ENCODE measurements at regions not wholly inside any gene's neighbourhood (a gene's known extent, or its start where the extent isn't known, plus 50 kb on each side); places are given as distances from the start of the nearest gene placed in this dataset.

DNA sequence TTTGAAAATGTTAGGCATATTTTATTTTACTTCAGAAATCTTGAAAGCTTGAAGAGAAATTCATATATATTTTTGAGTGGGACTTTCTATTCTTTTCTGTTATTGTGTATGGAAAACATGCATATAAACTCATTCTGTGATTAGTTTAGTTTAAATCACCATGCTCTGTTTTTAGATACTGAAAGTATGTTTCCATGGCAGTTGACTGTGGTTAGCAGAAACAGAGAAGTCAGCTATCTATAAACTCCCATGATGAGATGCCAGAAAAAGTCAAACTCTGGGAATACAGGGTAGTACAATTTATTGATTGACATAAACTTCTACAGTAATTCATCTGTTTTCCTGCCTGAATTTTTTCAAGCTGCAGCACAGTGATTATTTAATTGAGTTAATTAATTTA lies 905.3 kb upstream of the VRK2 start:
- Histone ChIP-seq H3K79me2 (ENCODE audit: insufficient read depth) (no peaks in the 10 kb centered on the region), H3K4me2 (no peak overlapping the region), H3K27me3 (ENCODE audit: insufficient read depth) (no peaks in the 10 kb centered on the region), H3K4me1 (ENCODE audit: control insufficient read depth in 1 of 2, insufficient read depth in 2 of 2, low read depth in 1 of 2, low read length in 1 of 2) (no peaks in the 10 kb centered on the region; a peak in 1 of 4 replicates), H3K27ac (ENCODE audit: low read depth in 2 of 2, low read length in 1 of 2) (peak overlapping the region in 1 of 2 experiments; percentile 42; a peak in 1 of 4 replicates), H3K9me2 (0 out of 2 replicates have a peak, but pooled peaks cover under 1% of the 10 kb centered on the region), H2AFZ (ENCODE audit: low read depth) (no peak overlapping the region; the same call in 1 of the 2 replicates), H4K20me1 (ENCODE audit: insufficient read depth) (no peaks in the 10 kb centered on the region), H3K36me3 (replicated peaks in 1 of 2; ENCODE audit: control insufficient read depth in 1 of 2, insufficient read depth in 2 of 2, low read length in 1 of 2) (peaks cover 0 to 1% of the 10 kb centered on the region in 2 experiments), H3K9ac (no peak overlapping the region), H3F3A (replicated peaks; ENCODE audit: insufficient read depth) (no peaks in the 10 kb centered on the region), H3K4me3 (ENCODE audit: low read depth in 2 of 2, low read length in 1 of 2) (no peak overlapping the region), H3K9me3 (no peaks in the 10 kb centered on the region)
- no peak for DNase-seq
- POLR2A ChIA-PET, result no interaction called here
- CTCF ChIA-PET, result no interaction called here
- TF ChIP-seq CHD2 (IDR thresholded peaks at IDR 0.05; ENCODE audit: low read length, partially characterized antibody) (no peak), JUND (IDR thresholded peaks at IDR 0.05) (no peak), RAD21 (IDR thresholded peaks at IDR 0.05; ENCODE audit: low read length) (no peak), RFX5 (IDR thresholded peaks at IDR 0.05; ENCODE audit: low read length) (no peak), YY1 (IDR thresholded peaks at IDR 0.05; ENCODE audit: low read depth) (no peak), USF2 (IDR thresholded peaks at IDR 0.05; ENCODE audit: borderline replicate concordance, low read depth, low read length) (no peak)
- TF ChIP-seq, protein P1, sequence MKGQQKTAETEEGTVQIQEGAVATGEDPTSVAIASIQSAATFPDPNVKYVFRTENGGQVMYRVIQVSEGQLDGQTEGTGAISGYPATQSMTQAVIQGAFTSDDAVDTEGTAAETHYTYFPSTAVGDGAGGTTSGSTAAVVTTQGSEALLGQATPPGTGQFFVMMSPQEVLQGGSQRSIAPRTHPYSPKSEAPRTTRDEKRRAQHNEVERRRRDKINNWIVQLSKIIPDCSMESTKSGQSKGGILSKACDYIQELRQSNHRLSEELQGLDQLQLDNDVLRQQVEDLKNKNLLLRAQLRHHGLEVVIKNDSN (IDR thresholded peaks at IDR 0.05; ENCODE audit: borderline replicate concordance, low read depth), result no peak
- TF ChIP-seq, protein P2, sequence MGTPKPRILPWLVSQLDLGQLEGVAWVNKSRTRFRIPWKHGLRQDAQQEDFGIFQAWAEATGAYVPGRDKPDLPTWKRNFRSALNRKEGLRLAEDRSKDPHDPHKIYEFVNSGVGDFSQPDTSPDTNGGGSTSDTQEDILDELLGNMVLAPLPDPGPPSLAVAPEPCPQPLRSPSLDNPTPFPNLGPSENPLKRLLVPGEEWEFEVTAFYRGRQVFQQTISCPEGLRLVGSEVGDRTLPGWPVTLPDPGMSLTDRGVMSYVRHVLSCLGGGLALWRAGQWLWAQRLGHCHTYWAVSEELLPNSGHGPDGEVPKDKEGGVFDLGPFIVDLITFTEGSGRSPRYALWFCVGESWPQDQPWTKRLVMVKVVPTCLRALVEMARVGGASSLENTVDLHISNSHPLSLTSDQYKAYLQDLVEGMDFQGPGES (IDR thresholded peaks at IDR 0.05; ENCODE audit: low read depth, low read length), result no peak

DNA sequence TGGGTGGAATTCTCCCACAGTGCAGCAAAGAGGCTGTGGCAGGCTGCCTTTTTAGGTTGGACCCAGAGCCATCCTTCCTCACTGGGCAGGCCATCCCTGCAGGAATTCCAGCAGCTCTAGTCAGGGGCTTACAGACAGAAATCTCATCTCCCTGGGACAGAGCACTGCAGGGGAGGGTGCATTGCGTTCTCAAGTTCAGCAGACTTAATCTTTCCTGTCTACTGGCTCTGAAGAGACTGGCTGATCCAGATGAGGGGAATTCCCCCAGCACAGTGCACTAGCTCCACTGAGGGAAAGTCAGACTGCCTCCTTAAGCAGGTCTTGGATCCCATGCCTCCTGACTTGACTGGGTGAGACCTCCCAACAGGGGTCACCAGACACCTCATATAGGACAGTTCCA lies 899.7 kb upstream of the VRK2 start:
- ChIA-PET POLR2A (no interaction called here), CTCF (no interaction called here)
- Histone ChIP-seq H3K4me3 (ENCODE audit: low read depth in 2 of 2, low read length in 1 of 2) (no peak overlapping the region), H3K4me1 (ENCODE audit: control insufficient read depth in 1 of 2, insufficient read depth in 2 of 2, low read depth in 1 of 2, low read length in 1 of 2) (no peaks in the 10 kb centered on the region), H4K20me1 (ENCODE audit: insufficient read depth) (no peaks in the 10 kb centered on the region), H3K9me2 (no peaks in the 10 kb centered on the region), H3K4me2 (no peak overlapping the region), H3K27me3 (ENCODE audit: insufficient read depth) (no peaks in the 10 kb centered on the region), H3K79me2 (ENCODE audit: insufficient read depth) (no peaks in the 10 kb centered on the region), H3K9me3 (peaks cover 8% of the 10 kb centered on the region; the same call in 1 of the 2 replicates), H3F3A (replicated peaks; ENCODE audit: insufficient read depth) (no peaks in the 10 kb centered on the region), H3K36me3 (replicated peaks in 1 of 2; ENCODE audit: control insufficient read depth in 1 of 2, insufficient read depth in 2 of 2, low read length in 1 of 2) (no peaks in the 10 kb centered on the region), H3K27ac (ENCODE audit: low read depth in 2 of 2, low read length in 1 of 2) (no peak overlapping the region), H2AFZ (ENCODE audit: low read depth) (no peak overlapping the region), H3K9ac (no peak overlapping the region)
- no peak for DNase-seq
- no peak for TF ChIP-seq SIN3A (IDR thresholded peaks at IDR 0.05; ENCODE audit: borderline replicate concordance, low read depth, low read length)
- no peak for TF ChIP-seq RFX5 (IDR thresholded peaks at IDR 0.05; ENCODE audit: low read length)
- TF ChIP-seq, protein P1 (IDR thresholded peaks at IDR 0.05; ENCODE audit: borderline replicate concordance, low read depth), result no peak
- no peak for TF ChIP-seq FOSL2 (IDR thresholded peaks at IDR 0.05; ENCODE audit: borderline replicate concordance, low read depth)
- TF ChIP-seq, protein P3, sequence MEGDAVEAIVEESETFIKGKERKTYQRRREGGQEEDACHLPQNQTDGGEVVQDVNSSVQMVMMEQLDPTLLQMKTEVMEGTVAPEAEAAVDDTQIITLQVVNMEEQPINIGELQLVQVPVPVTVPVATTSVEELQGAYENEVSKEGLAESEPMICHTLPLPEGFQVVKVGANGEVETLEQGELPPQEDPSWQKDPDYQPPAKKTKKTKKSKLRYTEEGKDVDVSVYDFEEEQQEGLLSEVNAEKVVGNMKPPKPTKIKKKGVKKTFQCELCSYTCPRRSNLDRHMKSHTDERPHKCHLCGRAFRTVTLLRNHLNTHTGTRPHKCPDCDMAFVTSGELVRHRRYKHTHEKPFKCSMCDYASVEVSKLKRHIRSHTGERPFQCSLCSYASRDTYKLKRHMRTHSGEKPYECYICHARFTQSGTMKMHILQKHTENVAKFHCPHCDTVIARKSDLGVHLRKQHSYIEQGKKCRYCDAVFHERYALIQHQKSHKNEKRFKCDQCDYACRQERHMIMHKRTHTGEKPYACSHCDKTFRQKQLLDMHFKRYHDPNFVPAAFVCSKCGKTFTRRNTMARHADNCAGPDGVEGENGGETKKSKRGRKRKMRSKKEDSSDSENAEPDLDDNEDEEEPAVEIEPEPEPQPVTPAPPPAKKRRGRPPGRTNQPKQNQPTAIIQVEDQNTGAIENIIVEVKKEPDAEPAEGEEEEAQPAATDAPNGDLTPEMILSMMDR (IDR thresholded peaks at IDR 0.05), result no peak
- TF ChIP-seq YY1 (IDR thresholded peaks at IDR 0.05; ENCODE audit: low read depth), result no peak
- no peak for TF ChIP-seq CHD2 (IDR thresholded peaks at IDR 0.05; ENCODE audit: low read length, partially characterized antibody)
- no peak for TF ChIP-seq JUND (IDR thresholded peaks at IDR 0.05)
- TF ChIP-seq, protein P2 (IDR thresholded peaks at IDR 0.05; ENCODE audit: low read depth, low read length), result no peak
- TF ChIP-seq, protein P4, sequence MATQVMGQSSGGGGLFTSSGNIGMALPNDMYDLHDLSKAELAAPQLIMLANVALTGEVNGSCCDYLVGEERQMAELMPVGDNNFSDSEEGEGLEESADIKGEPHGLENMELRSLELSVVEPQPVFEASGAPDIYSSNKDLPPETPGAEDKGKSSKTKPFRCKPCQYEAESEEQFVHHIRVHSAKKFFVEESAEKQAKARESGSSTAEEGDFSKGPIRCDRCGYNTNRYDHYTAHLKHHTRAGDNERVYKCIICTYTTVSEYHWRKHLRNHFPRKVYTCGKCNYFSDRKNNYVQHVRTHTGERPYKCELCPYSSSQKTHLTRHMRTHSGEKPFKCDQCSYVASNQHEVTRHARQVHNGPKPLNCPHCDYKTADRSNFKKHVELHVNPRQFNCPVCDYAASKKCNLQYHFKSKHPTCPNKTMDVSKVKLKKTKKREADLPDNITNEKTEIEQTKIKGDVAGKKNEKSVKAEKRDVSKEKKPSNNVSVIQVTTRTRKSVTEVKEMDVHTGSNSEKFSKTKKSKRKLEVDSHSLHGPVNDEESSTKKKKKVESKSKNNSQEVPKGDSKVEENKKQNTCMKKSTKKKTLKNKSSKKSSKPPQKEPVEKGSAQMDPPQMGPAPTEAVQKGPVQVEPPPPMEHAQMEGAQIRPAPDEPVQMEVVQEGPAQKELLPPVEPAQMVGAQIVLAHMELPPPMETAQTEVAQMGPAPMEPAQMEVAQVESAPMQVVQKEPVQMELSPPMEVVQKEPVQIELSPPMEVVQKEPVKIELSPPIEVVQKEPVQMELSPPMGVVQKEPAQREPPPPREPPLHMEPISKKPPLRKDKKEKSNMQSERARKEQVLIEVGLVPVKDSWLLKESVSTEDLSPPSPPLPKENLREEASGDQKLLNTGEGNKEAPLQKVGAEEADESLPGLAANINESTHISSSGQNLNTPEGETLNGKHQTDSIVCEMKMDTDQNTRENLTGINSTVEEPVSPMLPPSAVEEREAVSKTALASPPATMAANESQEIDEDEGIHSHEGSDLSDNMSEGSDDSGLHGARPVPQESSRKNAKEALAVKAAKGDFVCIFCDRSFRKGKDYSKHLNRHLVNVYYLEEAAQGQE (IDR thresholded peaks at IDR 0.05; ENCODE audit: low read depth, low read length), result no peak
- no peak for TF ChIP-seq ELF1 (IDR thresholded peaks at IDR 0.05)
- no peak for TF ChIP-seq RAD21 (IDR thresholded peaks at IDR 0.05; ENCODE audit: low read length)
- TF ChIP-seq SMC3 (IDR thresholded peaks at IDR 0.05; ENCODE audit: low read depth, low read length), result no peak
- TF ChIP-seq MAX (IDR thresholded peaks at IDR 0.05; ENCODE audit: low read depth), result no peak
- 0% methylated on average over 1 of the region's 1 CpG for WGBS (ENCODE audit: low lambda C conversion rate)
